Ovary (tissue), 3 donors: ENCODE measurements at regions not wholly inside any gene's neighbourhood (a gene's known extent, or its start where the extent isn't known, plus 50 kb on each side); places are given as distances from the start of the nearest gene placed in this dataset.
"Not testable (repeated sequence)": the region's sequence is repeated elsewhere in the genome, so short reads cannot be mapped to it uniquely, and the experiment has no call there.

Source experiments
- CTCF ChIP-seq, 3 donors: fragments of 450-650 bp in 2 of 3; fragments of 200-600 bp in 1 of 3; IDR thresholded peaks; one replicate each; pipeline versions ENCODE4 v1.5.1 to v1.8.0; 2016 to 2022; ENCODE audit warnings: antibody characterized with exemption in 3 of 3, mild to moderate bottlenecking in 1 of 3
- POLR2A ChIP-seq: fragments of 450-650 bp; IDR thresholded peaks from one replicate; pipeline ENCODE4 v1.6.1; 2017; ENCODE audit warnings: antibody characterized with exemption, mild to moderate bottlenecking, moderate library complexity
- donor health status: DM: no; HTN: no; CAD: no.

- not testable (repeated sequence) for TF ChIP-seq CTCF (IDR thresholded peaks at IDR 0.05); POLR2A
Observed at GRCh38 chr1:121006826-121007225, 117.3 kb downstream of the PPIAL4A start.
